GM19193 (cell line): ENCODE measurements at regions not wholly inside any gene's neighbourhood (a gene's known extent, or its start where the extent isn't known, plus 50 kb on each side); places are given as distances from the start of the nearest gene placed in this dataset.

ENCODE experiments used
- POLR2A ChIP-seq: IDR thresholded peaks from 4 replicates; pipeline ENCODE4 v1.6.1; 2011; ENCODE audit not compliant: insufficient read depth, insufficient read length; ENCODE audit errors: extremely low read depth

- no peak for TF ChIP-seq POLR2A
These were observed 126.0 kb upstream of the CAMK1G start for GRCh38 chr1:209457401-209458125.

GRCh38 chr1:209458921-209459320 lies 124.6 kb upstream of the CAMK1G start:
- TF ChIP-seq POLR2A = no peak

- no peak for TF ChIP-seq POLR2A
These were observed 122.3 kb upstream of the CAMK1G start for GRCh38 chr1:209461168-209461567.

GRCh38 chr1:209462433-209462832 lies 121.1 kb upstream of the CAMK1G start:
- TF ChIP-seq POLR2A = no peak

GRCh38 chr1:209463441-209463840 lies 120.1 kb upstream of the CAMK1G start:
- no peak for TF ChIP-seq POLR2A

GRCh38 chr1:209473025-209473424 lies 110.5 kb upstream of the CAMK1G start:
- no peak for TF ChIP-seq POLR2A

- TF ChIP-seq POLR2A = no peak
These were observed 103.2 kb upstream of the CAMK1G start for GRCh38 chr1:209480345-209480744.

- no peak for TF ChIP-seq POLR2A
These were observed 99.8 kb upstream of the CAMK1G start for GRCh38 chr1:209483691-209484090.

- TF ChIP-seq POLR2A = no peak
These were observed 99.1 kb upstream of the CAMK1G start for GRCh38 chr1:209484429-209484828.

GRCh38 chr1:209485167-209485566 lies 98.3 kb upstream of the CAMK1G start:
- no peak for TF ChIP-seq POLR2A

GRCh38 chr1:209485751-209486150 lies 97.8 kb upstream of the CAMK1G start:
- no peak for TF ChIP-seq POLR2A

- no peak for TF ChIP-seq POLR2A
These were observed 96.5 kb upstream of the CAMK1G start for GRCh38 chr1:209486861-209487593.

- TF ChIP-seq POLR2A = no peak
These were observed 93.5 kb upstream of the CAMK1G start for GRCh38 chr1:209490013-209490412.

GRCh38 chr1:209491031-209491430 lies 92.5 kb upstream of the CAMK1G start:
- no peak for TF ChIP-seq POLR2A

- TF ChIP-seq POLR2A = no peak
These were observed 92.0 kb upstream of the CAMK1G start for GRCh38 chr1:209491496-209491895.

- TF ChIP-seq POLR2A = no peak
These were observed 91.6 kb upstream of the CAMK1G start for GRCh38 chr1:209491897-209492296.

GRCh38 chr1:209493559-209493958 lies 90.0 kb upstream of the CAMK1G start:
- no peak for TF ChIP-seq POLR2A

GRCh38 chr1:209497729-209498128 lies 85.8 kb upstream of the CAMK1G start:
- TF ChIP-seq POLR2A = no peak
